ENCODE measurements at regions not wholly inside any gene's neighbourhood (a gene's known extent, or its start where the extent isn't known, plus 50 kb on each side); places are given as distances from the start of the nearest gene placed in this dataset.

DNA sequence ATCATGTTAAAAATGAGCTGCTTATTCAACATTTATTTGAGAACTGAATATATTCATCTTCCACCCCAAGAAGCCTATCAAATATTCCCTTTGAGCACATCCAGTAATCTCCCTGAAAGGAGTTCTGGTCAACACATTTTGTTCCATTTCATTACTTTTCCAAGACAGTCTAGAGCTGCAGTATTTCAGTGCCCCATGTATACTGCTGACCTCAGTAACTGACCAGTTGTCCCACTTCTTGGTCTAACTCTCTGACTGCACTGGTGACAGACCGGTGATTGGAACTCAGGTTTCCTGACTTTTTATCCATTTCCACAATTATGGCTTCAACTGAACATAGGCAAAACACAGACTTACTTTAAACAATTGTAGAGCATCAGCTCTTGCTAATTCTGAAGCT lies 206.8 kb upstream of the NPSR1 start:
- TF ChIP-seq FOXP2 (optimal IDR thresholded peaks at IDR 0.05; ENCODE audit: control extremely low read depth, extremely low read length, insufficient read depth) (no peak), POLR2AphosphoS5 (IDR thresholded peaks at IDR 0.05; ENCODE audit: borderline replicate concordance, low read depth, low read length) (no peak), EZH2 (IDR thresholded peaks at IDR 0.05) (no peak)
